ENCODE measurements at regions not wholly inside any gene's neighbourhood (a gene's known extent, or its start where the extent isn't known, plus 50 kb on each side); places are given as distances from the start of the nearest gene placed in this dataset.

DNA sequence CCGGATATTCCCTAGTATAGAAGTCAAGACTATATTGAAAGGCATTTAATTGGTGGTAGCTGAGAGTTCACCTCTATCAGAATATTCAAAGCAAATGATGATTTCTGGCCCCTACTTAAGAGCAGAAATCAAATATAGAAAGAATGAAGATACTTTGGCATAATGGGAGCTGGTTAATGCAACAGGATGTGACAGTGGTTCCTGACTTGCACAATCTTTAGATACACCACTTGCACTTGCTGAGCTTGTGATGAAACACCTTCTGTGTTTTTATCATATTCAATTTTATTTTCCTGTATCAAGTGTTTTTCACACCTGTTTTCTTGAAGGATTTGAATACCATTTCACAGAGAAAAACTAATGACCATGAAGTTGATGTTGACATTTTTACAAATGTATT, 124.1 kb upstream of the CDH19 start:
- DNase-seq = no peak

DNA sequence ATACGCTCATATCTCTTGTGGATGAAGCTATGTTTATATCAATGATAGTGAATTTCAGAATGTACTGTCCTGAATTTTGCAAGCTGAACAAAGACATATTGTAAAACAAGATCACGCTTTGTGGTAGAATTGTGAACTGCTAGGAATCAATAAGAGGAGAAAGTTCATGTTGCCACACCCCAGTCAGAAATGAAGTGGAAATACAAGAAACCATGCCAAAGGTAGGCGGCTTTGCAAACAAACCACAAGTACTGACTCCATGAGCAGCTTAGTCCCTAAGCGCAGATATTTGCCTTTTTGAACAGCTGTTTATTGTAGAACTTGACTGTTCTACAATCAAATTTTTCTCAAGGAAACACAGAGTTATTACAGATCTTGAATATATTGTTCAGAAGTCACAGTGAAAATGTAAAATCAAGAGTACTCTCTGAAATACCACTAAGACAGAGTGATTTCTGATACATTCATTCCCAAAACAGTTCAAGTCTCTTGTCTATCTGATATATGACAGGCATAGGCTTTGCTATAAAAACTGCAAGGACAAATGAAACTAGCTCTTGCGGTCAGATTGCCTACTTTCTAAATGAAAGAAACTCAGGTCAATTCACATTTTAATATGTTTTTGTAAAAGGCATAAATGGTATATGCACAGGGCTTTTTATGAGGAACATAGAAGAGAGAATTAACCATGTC, 120.9 kb upstream of the CDH19 start:
- DNase-seq = no peak

DNA sequence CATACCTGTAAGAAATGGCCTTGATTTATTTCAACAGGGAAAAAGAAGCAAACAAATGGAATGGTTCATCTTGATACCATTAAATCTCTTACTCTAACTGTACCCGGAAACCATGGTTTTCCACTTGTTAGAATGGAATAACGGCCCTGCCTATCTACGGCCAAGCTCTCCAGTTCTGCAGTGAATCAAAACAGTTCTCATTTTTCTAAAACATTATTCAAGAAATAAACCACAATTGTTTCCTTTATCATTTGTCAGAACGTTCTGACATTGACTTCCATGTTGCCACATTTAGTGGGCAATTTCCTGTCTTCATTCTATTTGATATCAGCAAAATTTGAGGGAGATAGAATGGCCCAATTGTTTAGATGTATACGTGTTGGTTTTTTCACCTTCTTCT, 118.8 kb upstream of the CDH19 start:
- no peak for DNase-seq

DNA sequence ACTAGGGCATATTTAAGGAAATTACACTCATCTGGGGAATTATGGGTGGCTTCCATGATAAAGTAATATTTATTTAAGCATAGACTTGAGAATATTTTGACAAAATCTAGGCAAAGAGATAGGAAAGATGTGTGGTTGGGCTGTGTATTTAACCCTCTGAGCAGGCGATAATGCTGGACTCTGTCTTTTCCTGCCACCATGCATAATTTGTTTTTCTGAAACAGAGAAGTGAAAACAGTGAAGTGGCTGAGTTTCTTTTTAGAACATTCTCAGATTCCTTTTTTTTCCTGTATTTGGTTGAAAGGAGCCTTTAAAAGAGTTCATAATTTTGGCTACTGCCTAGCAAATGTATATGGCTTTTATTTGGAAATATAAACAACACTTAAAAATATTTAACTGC, 104.8 kb upstream of the CDH19 start:
- DNase-seq = no peak

DNA sequence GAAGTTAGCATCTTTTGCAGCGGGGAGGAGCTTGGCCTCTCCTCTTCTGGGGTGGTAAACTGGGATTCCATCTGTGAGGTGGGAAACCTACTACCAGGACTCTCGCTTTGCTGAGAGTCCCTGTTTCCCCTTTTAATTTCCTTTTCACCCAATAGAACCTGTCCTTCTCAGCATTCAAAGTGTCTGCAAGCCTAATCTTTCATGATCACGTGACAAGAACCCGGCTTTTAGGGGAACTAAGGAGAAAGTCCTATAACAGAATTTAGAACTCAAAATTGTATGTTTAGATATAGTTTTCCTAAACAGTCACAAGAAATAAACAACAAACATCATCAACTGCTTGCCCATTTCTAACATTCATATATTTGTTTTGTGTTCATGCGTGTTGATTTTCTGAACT, 103.6 kb upstream of the CDH19 start:
- DNase-seq = no peak

DNA sequence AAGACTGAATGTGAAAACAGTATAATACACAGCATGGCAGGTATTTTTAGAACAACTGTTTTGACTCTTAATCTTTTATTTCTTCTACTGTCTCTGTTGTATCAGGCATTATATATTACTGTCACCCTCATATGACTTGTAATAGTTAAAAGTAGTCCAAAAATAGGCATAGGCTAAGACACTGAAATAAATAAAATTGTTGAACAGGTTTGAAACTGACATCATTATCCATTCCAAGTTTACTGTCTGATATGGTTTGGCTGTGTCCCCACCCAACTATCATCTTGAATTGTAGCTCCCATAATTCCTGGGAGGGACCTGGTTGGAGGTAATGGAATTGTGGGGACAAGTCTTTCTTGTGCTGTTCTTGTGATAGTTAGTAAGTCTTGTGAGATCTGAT, 91.4 kb upstream of the CDH19 start:
- no peak for DNase-seq

DNA sequence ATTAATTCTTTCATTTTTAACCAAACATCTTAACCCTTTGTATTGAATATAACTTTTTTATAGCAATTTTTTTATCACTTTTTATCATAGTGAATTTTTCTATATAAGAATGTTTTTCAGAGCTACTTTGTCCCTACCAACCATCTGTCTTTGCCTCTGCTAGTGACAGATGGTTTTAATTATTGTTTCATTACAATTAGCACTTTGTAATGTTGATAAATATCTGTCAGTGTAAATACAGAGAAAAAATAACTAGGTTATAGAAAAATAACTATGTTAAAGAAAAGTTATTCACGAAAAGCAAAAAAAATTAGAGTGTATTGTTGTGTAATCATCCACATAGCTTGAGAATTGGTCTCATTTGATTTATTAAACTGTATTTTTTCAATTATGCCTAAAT, 91.0 kb upstream of the CDH19 start:
- no peak for DNase-seq

DNA sequence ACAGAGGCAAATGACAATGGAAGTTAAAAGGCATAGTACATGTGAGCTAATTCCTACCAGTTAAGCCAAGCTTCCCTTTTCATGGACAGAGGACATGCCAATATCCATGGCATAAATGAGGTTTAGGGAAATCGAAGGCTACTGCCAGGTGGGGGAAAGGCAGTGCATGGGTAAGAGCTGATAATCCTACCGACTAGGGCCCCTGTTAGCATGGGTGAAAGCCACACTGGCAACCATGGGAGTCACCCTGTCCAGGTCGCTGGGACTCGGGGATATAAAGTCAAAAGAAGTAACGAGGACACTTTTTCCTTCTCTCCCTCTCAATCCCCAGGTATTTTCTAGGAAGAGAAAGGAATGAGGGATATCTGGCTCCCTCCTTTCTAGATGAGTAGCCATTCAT, 83.7 kb upstream of the CDH19 start:
- no peak for DNase-seq

DNA sequence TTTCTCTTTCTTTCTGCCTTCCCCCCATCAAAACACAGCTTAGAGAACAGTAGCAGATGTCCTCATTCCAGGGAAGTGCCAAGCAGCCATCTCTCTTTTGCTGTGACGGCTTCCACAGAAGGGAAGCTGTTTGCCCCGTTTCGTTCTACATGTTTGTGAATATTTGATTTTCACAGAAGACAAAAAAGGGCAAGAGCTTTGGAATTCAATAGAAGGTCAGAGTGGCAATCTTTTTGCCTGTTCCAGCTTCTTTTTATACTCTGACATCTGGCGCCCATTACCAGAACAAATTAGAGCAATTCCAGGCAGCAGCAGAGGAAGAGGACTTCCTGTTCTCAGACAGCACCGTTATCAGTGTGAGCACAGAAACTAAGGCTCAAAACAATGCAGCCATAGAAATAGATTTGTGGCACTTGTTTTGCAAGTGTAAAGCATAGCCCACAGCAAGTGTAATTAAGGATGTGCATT, 79.0 kb upstream of the CDH19 start:
- no peak for DNase-seq

DNA sequence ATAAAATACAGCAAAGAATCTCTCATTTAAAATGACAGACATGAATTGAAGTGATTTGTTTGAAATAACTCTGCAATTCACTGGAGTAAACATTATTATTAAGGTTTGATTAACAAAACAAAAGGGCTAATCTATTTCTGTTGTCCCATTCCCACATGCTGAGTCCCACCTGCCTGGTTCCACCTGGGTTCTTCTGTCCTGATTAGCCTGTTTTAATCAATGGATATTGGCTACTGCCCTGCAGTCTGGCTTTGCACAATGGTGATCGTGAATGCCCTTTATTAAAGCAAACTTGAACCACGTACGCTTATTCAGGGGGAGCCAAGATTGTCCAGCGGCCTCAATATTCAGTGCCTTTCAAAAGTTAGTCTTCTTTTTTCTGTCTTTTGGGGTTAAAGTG, 72.8 kb upstream of the CDH19 start:
- DNase-seq = no peak

DNA sequence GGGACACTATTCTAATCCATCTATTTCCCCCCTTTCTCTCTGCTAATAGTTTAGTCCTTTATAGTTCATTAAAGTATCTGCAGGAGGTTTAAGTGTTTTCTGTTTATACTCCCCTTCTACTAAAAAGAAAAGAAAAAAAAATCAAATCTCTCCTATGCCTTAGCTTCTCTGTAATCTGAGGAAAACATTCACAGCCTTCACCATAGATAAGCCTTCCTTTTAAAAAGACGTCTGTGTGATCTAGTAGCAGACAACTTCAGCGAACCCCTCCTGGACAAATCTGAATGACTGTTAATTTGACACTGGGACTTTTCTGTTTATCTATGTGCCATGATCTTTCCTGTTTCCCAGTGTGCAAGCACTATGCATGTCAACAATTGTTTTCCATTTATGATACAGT, 70.4 kb upstream of the CDH19 start:
- DNase-seq = no peak

DNA sequence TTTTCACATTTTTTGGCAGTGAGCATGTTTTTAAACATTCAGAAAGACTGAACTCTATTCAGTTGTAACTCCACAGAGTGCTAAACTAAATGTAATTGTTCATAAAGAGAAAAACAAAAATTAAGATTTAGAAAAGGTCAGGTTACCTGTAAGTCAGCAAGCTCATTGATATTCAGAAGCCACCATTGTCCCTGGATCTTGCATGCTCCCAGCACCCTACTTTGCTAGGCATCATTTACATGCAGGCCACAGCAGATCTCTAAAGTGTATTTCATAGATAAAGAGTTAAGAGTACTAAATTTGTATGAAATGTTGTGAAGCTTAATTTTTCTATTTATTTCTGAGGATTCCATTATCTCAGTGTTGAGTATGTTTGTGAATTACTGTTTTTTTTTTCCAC, 64.8 kb upstream of the CDH19 start:
- no peak for DNase-seq

DNA sequence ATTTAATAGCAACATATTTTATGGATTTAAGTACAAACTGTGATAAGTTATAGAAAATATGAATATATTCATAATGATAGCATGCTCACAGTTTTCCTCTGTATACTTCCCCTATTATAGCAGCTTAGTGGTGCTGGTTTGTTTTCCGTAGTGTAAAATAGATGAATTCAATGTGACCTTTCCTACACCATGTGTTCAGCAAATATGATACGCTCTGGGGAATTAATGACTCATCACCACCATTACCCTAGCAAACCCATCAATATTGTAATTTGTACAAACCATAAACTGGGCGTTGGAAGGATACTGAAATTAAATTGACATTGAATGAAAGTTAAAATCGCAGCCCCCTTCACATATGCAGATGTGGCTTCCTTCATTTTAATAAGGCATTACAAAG, 58.7 kb upstream of the CDH19 start:
- no peak for DNase-seq

DNA sequence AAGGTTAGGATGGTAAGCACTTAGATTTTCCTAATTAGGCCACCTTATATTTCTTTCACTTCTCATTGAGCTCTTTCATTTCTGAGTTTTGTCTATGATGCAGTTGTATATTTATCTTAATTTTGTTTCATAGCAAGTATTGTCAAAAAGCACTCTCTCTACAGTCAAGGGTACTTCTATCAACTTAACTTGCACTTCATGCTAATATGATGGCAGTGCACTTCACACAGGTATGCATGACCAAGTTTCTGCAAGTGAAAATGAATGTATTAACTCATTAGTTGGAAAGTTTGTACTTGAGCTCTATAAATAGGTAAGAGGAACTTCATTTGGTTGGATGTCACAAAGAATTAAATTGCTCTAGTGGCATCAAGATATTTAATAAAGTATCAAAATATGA, 51.5 kb upstream of the CDH19 start:
- no peak for DNase-seq

Data from effector CD4-positive, alpha-beta T cell (primary cell).